GM18517 (cell line): ENCODE measurements at regions not wholly inside any gene's neighbourhood (a gene's known extent, or its start where the extent isn't known, plus 50 kb on each side); places are given as distances from the start of the nearest gene placed in this dataset.

ENCODE experiments used
- ATAC-seq: cut with Tn5 transposase; IDR thresholded peaks from one replicate; pipeline ENCODE4 v1.9.1; 2021; ENCODE audit warnings: mild to moderate bottlenecking, moderate library complexity; ENCODE audit not compliant: unreplicated experiment

GRCh38 chr2:193561054-193561453 lies 1366.3 kb upstream of the TMEFF2 start:
- ATAC-seq, result no peak

- no peak for ATAC-seq
Observed at GRCh38 chr2:193556766-193557470, 1362.2 kb upstream of the TMEFF2 start.

- no peak for ATAC-seq
Observed at GRCh38 chr2:193549661-193550060, 1354.9 kb upstream of the TMEFF2 start.

GRCh38 chr2:193542762-193543161 lies 1348.0 kb upstream of the TMEFF2 start:
- no peak for ATAC-seq

- ATAC-seq, result peak; percentile 84
Observed at GRCh38 chr2:193539188-193539587, 1344.5 kb upstream of the TMEFF2 start.

GRCh38 chr2:193538061-193538460 lies 1343.3 kb upstream of the TMEFF2 start:
- ATAC-seq, result no peak

- ATAC-seq, result no peak
Observed at GRCh38 chr2:193537531-193537930, 1342.8 kb upstream of the TMEFF2 start.

- no peak for ATAC-seq
Observed at GRCh38 chr2:193528458-193528857, 1333.7 kb upstream of the TMEFF2 start.

- no peak for ATAC-seq
Observed at GRCh38 chr2:193527146-193527545, 1332.4 kb upstream of the TMEFF2 start.

GRCh38 chr2:193523662-193524061 lies 1328.9 kb upstream of the TMEFF2 start:
- no peak for ATAC-seq

- no peak for ATAC-seq
Observed at GRCh38 chr2:193521523-193521922, 1326.8 kb upstream of the TMEFF2 start.

GRCh38 chr2:193520709-193521458 lies 1326.2 kb upstream of the TMEFF2 start:
- no peak for ATAC-seq

GRCh38 chr2:193518041-193518817 lies 1323.5 kb upstream of the TMEFF2 start:
- ATAC-seq, result no peak

- no peak for ATAC-seq
Observed at GRCh38 chr2:193517615-193518014, 1322.9 kb upstream of the TMEFF2 start.

- no peak for ATAC-seq
Observed at GRCh38 chr2:193506035-193506434, 1311.3 kb upstream of the TMEFF2 start.

- ATAC-seq, result no peak
Observed at GRCh38 chr2:193505620-193506019, 1310.9 kb upstream of the TMEFF2 start.

- ATAC-seq, result no peak
Observed at GRCh38 chr2:193502363-193503035, 1307.8 kb upstream of the TMEFF2 start.

GRCh38 chr2:193496786-193497185 lies 1302.1 kb upstream of the TMEFF2 start:
- no peak for ATAC-seq

GRCh38 chr2:193482557-193482956 lies 1287.8 kb upstream of the TMEFF2 start:
- peak; percentile 87 for ATAC-seq

GRCh38 chr2:193480187-193480586 lies 1285.5 kb upstream of the TMEFF2 start:
- no peak for ATAC-seq

GRCh38 chr2:193476171-193476800 lies 1281.6 kb upstream of the TMEFF2 start:
- no peak for ATAC-seq
